Mucosa of descending colon (tissue), 3 donors: ENCODE measurements at regions not wholly inside any gene's neighbourhood (a gene's known extent, or its start where the extent isn't known, plus 50 kb on each side); places are given as distances from the start of the nearest gene placed in this dataset.

Source experiments
- ATAC-seq: fragments of 200-7000 bp; cut with Tn5 transposase; one replicate; pipeline ENCODE4 v1.9.1; 2020; ENCODE audit warnings: mild to moderate bottlenecking, moderate library complexity
- DNase-seq, 3 donors: peaks; one replicate each; pipeline ENCODE4 v3.0.0-alpha.2; 2020
- H3K36me3 ChIP-seq: fragments of 200-600 bp; one replicate; pipeline ENCODE4 v1.8.0; 2021; ENCODE audit warnings: low read depth, mild to moderate bottlenecking
- H3K4me1 ChIP-seq: fragments of 200-600 bp; one replicate; pipeline ENCODE4 v1.8.0; 2021; ENCODE audit warnings: low read depth, mild to moderate bottlenecking
- H3K4me3 ChIP-seq: fragments of 200-600 bp; one replicate; pipeline ENCODE4 v1.8.0; 2021; ENCODE audit warnings: mild to moderate bottlenecking
- H3K9me3 ChIP-seq: fragments of 200-600 bp; one replicate; pipeline ENCODE4 v1.8.0; 2021; ENCODE audit warnings: mild to moderate bottlenecking
- CTCF ChIP-seq: fragments of 200-600 bp; IDR thresholded peaks from one replicate; pipeline ENCODE4 v1.8.0; 2022; ENCODE audit warnings: antibody characterized with exemption, mild to moderate bottlenecking
- intact Hi-C, 2 donors: fragments of 100-400 bp; cut with DNase I in 1 of 2; cut with micrococcal nuclease in 1 of 2; formaldehyde crosslinking; loops; one replicate each; pipeline versions ENCODE4 v1.11.0 to v1.11.1; 2022; cut with DNase I, micrococcal nuclease
- donor health status: DM: no; HTN: no; CAD: no; lungs with moderate emphysema.
- donor health status: DM: no; HTN: no; CAD: no.
- donor health status: DM: no; HTN: yes; CAD: no.

- no peak for TF ChIP-seq CTCF
- no peaks in the 10 kb centered on the region for H3K9me3 ChIP-seq
- H3K36me3 ChIP-seq: no peaks in the 10 kb centered on the region
- no peak for ATAC-seq
- no peak overlapping the region for H3K4me3 ChIP-seq
- DNase-seq: no peak
- H3K4me1 ChIP-seq: no peaks in the 10 kb centered on the region
- intact Hi-C loops: no loop called here
These were observed 179.4 kb downstream of the SREK1 start for GRCh38 chr5:66323529-66323895.

- no peak for TF ChIP-seq CTCF
- H3K4me3 ChIP-seq: no peak overlapping the region
- intact Hi-C loops: no loop called here
- no peaks in the 10 kb centered on the region for H3K36me3 ChIP-seq
- H3K4me1 ChIP-seq: no peaks in the 10 kb centered on the region
- no peaks in the 10 kb centered on the region for H3K9me3 ChIP-seq
- ATAC-seq (peak; percentile 15), DNase-seq (no peak)
These were observed 180.3 kb downstream of the SREK1 start for GRCh38 chr5:66324357-66324756.

- Histone ChIP-seq H3K4me3 (no peak overlapping the region), H3K4me1 (no peaks in the 10 kb centered on the region), H3K36me3 (no peaks in the 10 kb centered on the region), H3K9me3 (no peaks in the 10 kb centered on the region)
- no peak for TF ChIP-seq CTCF
- intact Hi-C loops: no loop called here
- DNase-seq (no peak), ATAC-seq (no peak)
These were observed 182.2 kb downstream of the SREK1 start for GRCh38 chr5:66326276-66326675.

- DNase-seq (no peak), ATAC-seq (no peak)
- H3K4me3 ChIP-seq: no peak overlapping the region
- H3K36me3 ChIP-seq: no peaks in the 10 kb centered on the region
- H3K9me3 ChIP-seq: no peaks in the 10 kb centered on the region
- TF ChIP-seq CTCF: no peak
- intact Hi-C loops: no loop called here
- H3K4me1 ChIP-seq: no peaks in the 10 kb centered on the region
These were observed 182.9 kb downstream of the SREK1 start for GRCh38 chr5:66327008-66327407.

- intact Hi-C loops: no loop called here
- no peak for TF ChIP-seq CTCF
- no peak for ATAC-seq
These were observed 185.0 kb downstream of the SREK1 start for GRCh38 chr5:66329078-66329477.

GRCh38 chr5:66333192-66333591 is 189.1 kb downstream of the SREK1 start:
- TF ChIP-seq CTCF: no peak
- H3K4me3 ChIP-seq: no peak overlapping the region

More at GRCh38 chr5:66329078-66329477, 185.0 kb downstream of the SREK1 start:
- Histone ChIP-seq H3K4me3 (no peak overlapping the region), H3K9me3 (no peaks in the 10 kb centered on the region), H3K4me1 (no peaks in the 10 kb centered on the region), H3K36me3 (no peaks in the 10 kb centered on the region)
- DNase-seq: no peak

More at GRCh38 chr5:66333192-66333591, 189.1 kb downstream of the SREK1 start:
- DNase-seq: no peak
- intact Hi-C loops: no loop called here
- no peaks in the 10 kb centered on the region for H3K4me1 ChIP-seq
- no peak for ATAC-seq
- no peaks in the 10 kb centered on the region for H3K9me3 ChIP-seq
- no peaks in the 10 kb centered on the region for H3K36me3 ChIP-seq
